ENCODE measurements at regions not wholly inside any gene's neighbourhood (a gene's known extent, or its start where the extent isn't known, plus 50 kb on each side); places are given as distances from the start of the nearest gene placed in this dataset.
"Not testable (repeated sequence)": the region's sequence is repeated elsewhere in the genome, so short reads cannot be mapped to it uniquely, and the experiment has no call there.

DNA sequence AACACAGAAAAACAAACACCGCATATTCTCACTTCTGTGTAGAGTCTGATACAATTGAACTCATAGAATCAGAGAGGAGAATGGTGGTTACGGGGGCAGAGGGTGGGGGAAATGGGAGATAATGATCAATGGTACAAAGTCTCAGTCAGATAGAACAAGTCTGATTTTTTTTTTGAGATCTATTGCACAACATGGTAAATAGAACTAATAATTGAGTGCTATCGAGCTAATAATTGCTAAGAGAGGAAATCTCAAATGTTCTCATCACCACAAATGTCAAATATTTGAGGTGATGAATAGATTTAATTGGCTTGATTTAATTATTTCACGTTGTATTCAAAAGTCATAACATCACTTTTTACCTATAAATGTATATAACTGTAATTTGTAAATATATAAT is 121.0 kb upstream of the SPIN1 start:
- Mint-ChIP-seq H3K9me3 (peaks cover 0 to 2% (median 0%) of the 10 kb centered on the region in 7 donors), H3K27me3 (no peaks in the 10 kb centered on the region), H3K4me3 (peak overlapping the region in 1 of 8 donors; percentile 20), H3K36me3 (no peaks in the 10 kb centered on the region), H3K27ac (no peak overlapping the region), H3K4me1 (peaks cover 3 to 6% (median 6%) of the 10 kb centered on the region in 3 donors)
- DNase-seq (no peak), ATAC-seq (ENCODE audit: low read depth in 2 of 2) (no peak)

DNA sequence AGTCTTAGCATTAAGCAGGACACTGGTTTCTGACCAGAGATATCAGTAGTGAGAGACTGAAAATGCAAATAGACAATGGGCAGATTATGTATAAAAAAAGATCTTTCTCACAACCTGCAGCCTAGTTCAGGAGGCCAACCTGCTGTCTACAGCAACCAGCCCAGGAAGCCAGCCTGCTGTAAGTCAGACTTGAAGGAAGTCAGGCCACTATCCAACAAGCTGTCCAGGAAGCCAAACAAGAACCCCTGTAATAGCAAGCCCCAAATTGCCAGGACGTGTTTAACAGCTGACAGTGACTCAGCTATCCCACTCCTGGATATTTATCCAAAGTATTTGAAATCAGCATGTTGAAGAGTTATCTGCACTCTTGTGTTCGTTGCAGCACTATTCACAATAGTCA is 121.8 kb upstream of the SPIN1 start:
- Mint-ChIP-seq H3K4me3 (no peak overlapping the region), H3K36me3 (no peaks in the 10 kb centered on the region), H3K4me1 (peaks cover 3 to 6% (median 6%) of the 10 kb centered on the region in 3 donors), H3K9me3 (peaks cover 0 to 2% (median 0%) of the 10 kb centered on the region in 7 donors), H3K27me3 (no peaks in the 10 kb centered on the region), H3K27ac (no peak overlapping the region)
- ATAC-seq (ENCODE audit: low read depth in 2 of 2) (no peak), DNase-seq (no peak)

DNA sequence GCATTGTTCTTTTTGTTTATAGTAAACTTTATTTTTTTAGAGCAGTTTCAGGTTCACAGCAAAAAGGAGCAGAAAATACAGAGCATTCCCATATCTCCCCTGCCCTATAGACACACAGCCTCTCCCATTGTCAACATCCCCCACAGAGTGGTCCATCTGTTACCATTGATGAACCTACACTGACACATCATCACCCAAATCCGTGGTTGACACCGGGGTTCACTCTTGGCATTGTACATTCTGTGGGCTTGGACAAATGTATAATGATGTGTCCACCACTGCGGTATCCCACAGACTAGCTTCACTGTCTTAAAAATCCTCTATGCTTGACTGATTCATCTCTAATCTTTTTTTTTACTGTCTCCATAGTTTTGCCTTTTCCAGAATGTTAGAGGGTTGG is 120.7 kb upstream of the SPATA31C2 start:
- no peaks in the 10 kb centered on the region for H3K36me3 Mint-ChIP-seq
- H3K27ac Mint-ChIP-seq, result peak overlapping the region in 1 of 6 donors; percentile 29
- H3K9me3 Mint-ChIP-seq, result peaks cover 0 to 12% (median 3%) of the 10 kb centered on the region in 7 donors
- H3K27me3 Mint-ChIP-seq, result peaks cover 0 to 4% (median 0%) of the 10 kb centered on the region in 3 donors
- no peak for ATAC-seq (ENCODE audit: low read depth in 2 of 2)
- no peaks in the 10 kb centered on the region for H3K4me1 Mint-ChIP-seq
- no peak overlapping the region for H3K4me3 Mint-ChIP-seq
- no peak for DNase-seq

DNA sequence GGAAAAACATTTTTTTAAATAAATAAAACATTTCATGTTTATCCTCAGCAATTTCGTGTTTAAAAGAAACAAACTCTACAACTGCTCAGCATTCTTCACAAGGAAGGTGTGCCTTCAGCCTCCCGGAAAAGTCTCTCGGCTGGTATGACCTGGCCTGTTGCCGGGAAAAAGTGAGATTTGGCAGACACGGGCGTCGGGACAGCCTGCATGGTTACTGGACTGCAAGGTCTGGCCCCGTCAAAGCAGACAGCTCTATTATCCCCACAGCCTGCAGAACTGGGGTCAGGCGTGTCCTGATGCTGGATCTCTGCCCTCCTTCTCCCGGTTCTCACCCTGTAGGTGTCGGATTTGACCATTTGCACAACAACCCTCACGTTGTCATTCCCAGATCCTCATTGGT is 120.3 kb upstream of the SPATA31C2 start:
- Mint-ChIP-seq H3K36me3 (no peaks in the 10 kb centered on the region), H3K4me3 (no peak overlapping the region), H3K4me1 (no peaks in the 10 kb centered on the region), H3K27ac (peak overlapping the region in 1 of 6 donors; percentile 29), H3K27me3 (peaks cover 0 to 4% (median 0%) of the 10 kb centered on the region in 3 donors), H3K9me3 (peaks cover 0 to 16% (median 7%) of the 10 kb centered on the region in 7 donors)
- ATAC-seq (ENCODE audit: low read depth in 2 of 2), result no peak
- no peak for DNase-seq

DNA sequence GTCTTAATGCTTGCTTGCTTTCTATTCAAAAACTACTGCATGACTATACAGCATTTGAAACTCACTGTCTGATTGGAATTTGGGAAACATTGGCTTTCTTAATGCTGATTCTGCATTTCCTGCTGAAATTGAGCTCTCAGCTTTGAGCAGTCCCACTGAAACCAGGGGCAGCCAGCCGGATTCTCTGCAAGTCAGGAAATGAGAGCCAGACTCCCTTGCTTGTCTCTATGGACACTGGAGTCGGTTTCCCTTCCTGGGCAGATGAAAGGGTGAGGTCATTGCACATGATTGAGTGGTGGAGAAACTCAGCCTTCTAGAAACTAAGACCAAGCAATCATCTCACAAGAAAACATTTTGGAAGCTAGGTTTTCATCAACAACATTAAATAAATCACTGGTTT is 119.7 kb upstream of the SPATA31C2 start:
- Mint-ChIP-seq H3K4me1 (no peaks in the 10 kb centered on the region), H3K4me3 (no peak overlapping the region), H3K27ac (no peak overlapping the region), H3K9me3 (peaks cover 0 to 22% (median 9%) of the 10 kb centered on the region in 7 donors), H3K27me3 (peaks cover 0 to 4% (median 0%) of the 10 kb centered on the region in 3 donors), H3K36me3 (no peaks in the 10 kb centered on the region)
- DNase-seq (no peak), ATAC-seq (ENCODE audit: low read depth in 2 of 2) (no peak)

DNA sequence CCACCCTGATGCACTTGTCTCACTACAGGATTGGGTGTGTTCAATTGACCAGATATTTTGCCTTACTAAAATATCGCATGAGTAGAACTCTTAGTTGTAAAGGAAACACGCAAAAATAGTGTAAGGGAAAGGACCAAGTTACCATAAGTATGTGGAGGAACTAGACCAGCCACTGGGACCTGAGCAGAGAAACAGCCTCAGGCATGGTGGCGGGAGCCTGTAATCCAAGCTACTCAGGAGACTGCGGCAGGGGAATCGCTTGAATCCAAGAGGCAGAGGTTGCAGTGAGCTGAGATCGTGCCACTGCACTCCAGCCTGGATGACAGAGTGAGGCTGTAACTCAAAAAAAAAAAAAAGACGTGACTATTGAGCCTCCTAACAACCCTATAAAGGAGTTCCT is 117.9 kb upstream of the SPATA31C2 start:
- H3K4me1 Mint-ChIP-seq, result no peaks in the 10 kb centered on the region
- no peak overlapping the region for H3K27ac Mint-ChIP-seq
- H3K9me3 Mint-ChIP-seq, result peaks cover 6 to 38% (median 21%) of the 10 kb centered on the region in 7 donors
- H3K27me3 Mint-ChIP-seq, result peaks cover 0 to 4% (median 0%) of the 10 kb centered on the region in 3 donors
- ATAC-seq (ENCODE audit: low read depth in 2 of 2) (no peak), DNase-seq (no peak)
- no peak overlapping the region for H3K4me3 Mint-ChIP-seq
- H3K36me3 Mint-ChIP-seq, result peaks cover 0 to 5% of the 10 kb centered on the region in 2 donors

DNA sequence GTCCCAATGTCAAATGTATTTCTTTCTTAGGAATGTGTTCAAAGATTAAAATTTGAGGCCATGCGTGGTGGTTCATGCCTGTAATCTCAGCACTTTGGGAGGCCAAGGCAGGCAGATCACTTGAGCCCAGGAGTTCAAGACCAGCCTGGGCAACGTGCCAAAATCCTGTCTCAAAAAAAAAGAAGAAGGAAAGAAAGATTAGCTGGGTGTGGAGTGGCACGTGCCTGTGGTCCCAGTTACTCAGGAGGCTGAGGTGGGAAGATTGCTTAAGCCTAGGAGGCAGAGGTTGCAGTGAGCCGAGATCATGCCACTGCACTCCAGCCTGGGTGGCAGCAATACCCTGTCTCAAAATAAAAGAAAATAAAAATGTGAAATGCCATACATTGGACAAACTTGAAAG is 117.5 kb upstream of the SPATA31C2 start:
- H3K4me3 Mint-ChIP-seq; ATAC-seq (ENCODE audit: low read depth in 2 of 2); H3K36me3 Mint-ChIP-seq; H3K27ac Mint-ChIP-seq; H3K27me3 Mint-ChIP-seq; H3K4me1 Mint-ChIP-seq; DNase-seq: not testable (repeated sequence)
- peaks cover 10 to 42% (median 23%) of the 10 kb centered on the region in 7 donors for H3K9me3 Mint-ChIP-seq

DNA sequence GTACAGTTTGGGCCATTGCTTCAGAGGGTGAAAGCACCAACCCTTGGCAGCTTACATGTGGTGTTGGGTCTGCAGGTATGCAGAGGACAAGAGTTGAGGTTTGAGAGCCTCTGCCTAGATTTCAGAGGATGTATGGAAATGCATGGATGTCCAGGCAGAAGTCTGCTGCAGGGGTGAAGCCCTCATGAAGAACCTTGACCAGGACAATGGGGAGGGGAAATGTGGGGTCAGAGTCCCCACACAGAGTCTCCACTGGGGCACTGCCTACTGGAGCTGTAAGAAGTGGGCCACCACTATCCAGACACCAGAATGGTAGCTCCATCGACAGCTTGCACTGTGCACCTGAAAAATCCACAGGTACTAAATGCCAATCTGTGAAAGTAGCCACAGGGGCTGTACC is 113.6 kb upstream of the SPATA31C2 start:
- H3K9me3 Mint-ChIP-seq, result peaks cover 19 to 55% (median 34%) of the 10 kb centered on the region in 7 donors
- H3K4me3 Mint-ChIP-seq, result no peak overlapping the region

DNA sequence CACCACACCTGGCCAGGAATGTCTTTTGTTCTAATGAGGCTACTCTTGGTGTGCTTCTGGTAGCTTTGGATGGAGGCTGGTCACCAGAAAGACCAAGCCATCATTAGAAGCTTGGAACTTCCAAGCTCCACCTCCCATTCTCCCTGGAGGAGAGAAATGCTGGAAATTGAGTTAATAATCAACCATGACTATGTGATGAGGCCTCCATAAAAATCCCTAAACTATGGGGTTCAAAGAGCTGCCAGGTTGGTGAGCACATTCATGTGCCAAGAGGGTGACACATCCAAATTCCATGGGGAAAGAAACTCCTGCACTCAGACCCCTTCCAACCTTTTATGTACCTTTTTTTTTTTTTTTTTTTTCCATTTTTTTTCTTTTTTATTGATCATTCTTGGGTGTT is 105.5 kb upstream of the SPATA31C2 start:
- H3K9me3 Mint-ChIP-seq, result peaks cover 0 to 2% (median 0%) of the 10 kb centered on the region in 7 donors
- H3K27me3 Mint-ChIP-seq, result peaks cover 4 to 19% (median 6%) of the 10 kb centered on the region in 3 donors
- ATAC-seq (ENCODE audit: low read depth in 2 of 2) (no peak), DNase-seq (no peak)
- no peaks in the 10 kb centered on the region for H3K36me3 Mint-ChIP-seq
- H3K4me3 Mint-ChIP-seq, result no peak overlapping the region
- no peak overlapping the region for H3K27ac Mint-ChIP-seq
- no peaks in the 10 kb centered on the region for H3K4me1 Mint-ChIP-seq

More for the DNA sequence above, 113.6 kb upstream of the SPATA31C2 start:
- DNase-seq (no peak), ATAC-seq (ENCODE audit: low read depth in 2 of 2) (no peak)
- Mint-ChIP-seq H3K36me3 (peaks cover 0 to 22% of the 10 kb centered on the region in 2 donors), H3K4me1 (no peaks in the 10 kb centered on the region), H3K27me3 (peaks cover 0 to 12% (median 6%) of the 10 kb centered on the region in 3 donors), H3K27ac (no peak overlapping the region)

DNA sequence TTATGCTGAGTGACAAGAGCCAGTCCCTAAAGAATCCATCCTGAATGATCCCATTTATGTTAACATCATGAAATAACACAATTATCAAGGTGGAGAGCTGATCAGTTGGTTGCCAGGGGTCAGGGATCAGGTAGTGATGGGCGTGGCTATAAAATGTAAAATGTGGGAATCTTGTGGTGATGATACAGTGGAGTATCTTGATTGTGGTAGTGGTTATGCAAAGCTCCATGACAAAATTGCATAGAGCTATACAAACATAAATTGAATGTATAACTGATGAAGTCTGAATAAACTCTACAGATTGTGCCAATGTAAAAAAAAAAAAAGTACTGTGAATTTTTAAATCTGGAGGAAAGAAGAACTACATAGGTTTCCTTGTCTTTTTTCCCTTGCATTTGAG is 104.6 kb upstream of the SPATA31C2 start:
- H3K4me1 Mint-ChIP-seq, result no peaks in the 10 kb centered on the region
- H3K27me3 Mint-ChIP-seq, result peaks cover 0 to 14% (median 4%) of the 10 kb centered on the region in 3 donors
- no peak overlapping the region for H3K27ac Mint-ChIP-seq
- ATAC-seq (ENCODE audit: low read depth in 2 of 2), result no peak
- no peak overlapping the region for H3K4me3 Mint-ChIP-seq
- no peak for DNase-seq
- H3K9me3 Mint-ChIP-seq, result peaks cover 0 to 2% (median 0%) of the 10 kb centered on the region in 7 donors
- no peaks in the 10 kb centered on the region for H3K36me3 Mint-ChIP-seq

DNA sequence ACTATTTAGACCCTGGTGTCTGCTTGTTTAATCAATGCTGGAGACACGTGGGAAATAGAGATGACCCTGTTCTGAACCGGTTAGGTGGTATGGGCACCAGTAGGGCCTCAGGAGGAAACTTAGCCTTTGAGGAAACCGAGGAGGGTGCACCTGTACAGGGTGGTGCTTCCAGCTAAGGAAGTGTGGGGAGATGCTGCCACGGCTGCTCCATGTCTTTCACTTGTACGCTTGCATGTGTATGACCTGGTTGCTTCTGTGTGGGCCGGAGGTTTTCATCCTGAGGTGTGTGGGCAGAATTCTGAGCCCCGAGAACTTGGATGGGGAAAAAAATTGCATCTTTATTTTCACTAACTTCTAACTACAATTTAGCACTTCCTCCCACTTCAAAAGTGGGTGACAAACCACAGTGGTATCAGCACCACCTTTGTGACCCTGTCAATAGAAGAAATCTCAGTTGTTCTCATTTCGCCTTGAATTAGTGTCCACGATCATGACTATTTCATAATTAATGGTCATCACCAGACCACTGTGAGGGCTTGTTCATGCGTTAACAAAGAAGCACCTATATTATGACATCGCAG is 99.8 kb upstream of the SPATA31C2 start:
- Mint-ChIP-seq H3K27ac (peak overlapping the region in 1 of 6 donors; percentile 18), H3K9me3 (peaks cover 0 to 2% (median 0%) of the 10 kb centered on the region in 7 donors), H3K36me3 (no peaks in the 10 kb centered on the region), H3K27me3 (peaks cover 0 to 13% (median 4%) of the 10 kb centered on the region in 3 donors), H3K4me1 (no peaks in the 10 kb centered on the region), H3K4me3 (no peak overlapping the region)
- DNase-seq, result no peak
- ATAC-seq (ENCODE audit: low read depth in 2 of 2), result no peak

DNA sequence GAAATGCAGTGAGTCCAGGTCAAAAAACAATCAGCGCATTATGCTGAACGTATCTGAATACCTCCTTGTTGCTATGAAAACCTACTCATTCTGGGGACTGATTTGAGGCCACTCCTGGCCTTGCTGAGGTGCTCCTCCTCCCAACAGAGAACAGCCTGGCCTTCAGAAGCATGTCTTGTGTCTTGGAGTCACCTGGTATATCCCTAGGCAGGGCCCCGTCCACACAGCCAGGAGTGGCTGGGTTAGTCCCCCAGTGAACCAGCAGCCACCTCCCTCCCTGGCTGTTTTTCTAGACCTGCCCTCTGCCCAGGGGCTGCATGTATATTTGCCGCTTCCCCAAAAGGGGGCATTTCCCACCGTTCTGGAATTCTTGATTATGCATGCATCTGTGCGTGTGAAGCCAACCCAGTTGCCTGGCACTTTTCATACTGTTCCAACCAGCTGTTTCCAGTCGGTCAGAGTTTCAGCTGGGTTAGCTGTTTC is 99.2 kb upstream of the SPATA31C2 start:
- H3K4me3 Mint-ChIP-seq, result no peak overlapping the region
- DNase-seq (no peak), ATAC-seq (ENCODE audit: low read depth in 2 of 2) (no peak)
- H3K27me3 Mint-ChIP-seq, result peaks cover 0 to 8% (median 4%) of the 10 kb centered on the region in 3 donors
- peak overlapping the region in 1 of 6 donors; percentile 42 for H3K27ac Mint-ChIP-seq
- H3K4me1 Mint-ChIP-seq, result no peaks in the 10 kb centered on the region
- H3K36me3 Mint-ChIP-seq, result peaks cover 0 to 2% of the 10 kb centered on the region in 2 donors
- H3K9me3 Mint-ChIP-seq, result peaks cover 0 to 3% (median 2%) of the 10 kb centered on the region in 7 donors

DNA sequence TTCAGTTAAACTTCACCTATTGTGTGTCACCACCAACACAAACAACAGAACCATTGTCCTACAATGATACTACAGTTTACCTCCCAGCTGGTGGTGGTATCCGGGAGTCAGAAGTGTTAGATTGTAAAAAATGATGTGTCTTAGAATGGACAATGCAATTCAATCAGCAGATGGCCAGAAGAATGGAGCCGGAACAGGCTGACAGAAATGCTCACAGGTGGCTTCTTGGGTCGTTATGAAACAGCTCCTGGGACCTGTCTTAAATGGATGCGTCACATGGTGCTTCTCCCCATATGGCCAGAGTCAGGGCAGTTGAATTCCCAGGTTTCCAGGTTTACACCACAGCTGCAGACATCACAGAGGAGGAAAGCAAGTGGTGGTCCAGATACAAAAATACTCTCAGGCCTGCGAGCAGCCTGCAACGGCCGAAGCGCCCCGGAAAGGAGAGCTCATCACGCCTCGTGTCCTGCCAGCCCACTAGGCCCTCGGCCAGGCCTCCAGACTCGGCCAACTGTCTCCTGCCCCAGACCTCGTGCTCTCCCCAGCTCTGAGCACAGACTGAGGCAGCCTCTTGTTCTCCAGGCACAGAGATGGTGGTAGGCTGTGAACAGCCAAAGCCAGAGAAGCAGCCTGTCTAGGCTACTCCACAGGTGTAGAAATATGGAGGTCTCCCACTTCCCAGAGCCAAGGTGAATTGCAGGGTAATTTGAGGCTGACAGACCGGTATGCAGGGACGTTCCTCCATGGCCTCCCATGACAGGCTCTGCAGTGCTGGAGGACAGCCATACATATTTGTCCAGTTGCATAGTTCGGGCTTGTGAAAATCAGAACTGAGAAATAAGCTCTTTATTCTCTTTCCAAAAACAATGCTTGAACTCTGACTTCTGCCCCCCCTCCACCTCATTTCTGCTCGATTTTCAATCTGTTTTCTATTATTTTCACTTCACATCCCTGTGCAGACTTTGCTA is 98.5 kb upstream of the SPATA31C2 start:
- H3K4me1 Mint-ChIP-seq, result no peaks in the 10 kb centered on the region
- H3K4me3 Mint-ChIP-seq, result no peak overlapping the region
- peaks cover 0 to 9% (median 3%) of the 10 kb centered on the region in 7 donors for H3K9me3 Mint-ChIP-seq
- peaks cover 0 to 4% (median 2%) of the 10 kb centered on the region in 3 donors for H3K27me3 Mint-ChIP-seq
- no peak for DNase-seq
- no peak for ATAC-seq (ENCODE audit: low read depth in 2 of 2)
- H3K36me3 Mint-ChIP-seq, result peaks cover 0 to 6% of the 10 kb centered on the region in 2 donors
- H3K27ac Mint-ChIP-seq, result no peak overlapping the region
